Mesenchymal stem cell (in vitro differentiated cells and primary cell): ENCODE measurements at regions not wholly inside any gene's neighbourhood (a gene's known extent, or its start where the extent isn't known, plus 50 kb on each side); places are given as distances from the start of the nearest gene placed in this dataset.
A peak's percentile ranks its signal among the peaks of the same experiment; 100 is the strongest.

ENCODE experiments used
- DNase-seq: peaks from one replicate; pipeline ENCODE4 v3.0.0-alpha.2; 2013
- H2AFZ ChIP-seq: one replicate; pipeline ENCODE4 v1.6.1; 2013; ENCODE audit warnings: low read depth, mild to moderate bottlenecking, control low read depth, inconsistent platforms, low read length, moderate library complexity
- H2AK5ac ChIP-seq: 2 replicates; pipeline ENCODE4 v1.6.1; 2013; ENCODE audit warnings: low read length, moderate library complexity, mild to moderate bottlenecking, inconsistent platforms; ENCODE audit not compliant: severe bottlenecking
- H2BK120ac ChIP-seq: one replicate; pipeline ENCODE4 v1.6.1; 2013; ENCODE audit warnings: low read depth, mild to moderate bottlenecking, inconsistent platforms, low read length, moderate library complexity
- H2BK12ac ChIP-seq, 2 experiments: one replicate each; pipeline ENCODE4 v1.6.1; 2013; ENCODE audit warnings: inconsistent platforms in 2 of 2, low read length in 2 of 2, mild to moderate bottlenecking in 2 of 2, moderate library complexity in 2 of 2, control low read depth in 1 of 2
- H2BK15ac ChIP-seq: one replicate; pipeline ENCODE4 v1.6.1; 2013; ENCODE audit warnings: mild to moderate bottlenecking, low read depth, inconsistent platforms; ENCODE audit not compliant: poor library complexity, severe bottlenecking
- H2BK5ac ChIP-seq: 2 replicates; pipeline ENCODE4 v1.6.1; 2013; ENCODE audit warnings: low read depth, mild to moderate bottlenecking, low read length, control low read depth, inconsistent platforms; ENCODE audit not compliant: poor library complexity, severe bottlenecking
- H3K14ac ChIP-seq, 2 experiments: one replicate each; pipeline ENCODE4 v1.6.1; 2013; ENCODE audit warnings: inconsistent platforms in 2 of 2, low read length in 2 of 2, control low read depth in 1 of 2, mild to moderate bottlenecking in 1 of 2, moderate library complexity in 1 of 2
- H3K18ac ChIP-seq, 2 experiments: one replicate each; pipeline ENCODE4 v1.6.1; 2013; ENCODE audit warnings: inconsistent platforms in 2 of 2, low read length in 2 of 2, control low read depth in 1 of 2, low read depth in 1 of 2, mild to moderate bottlenecking in 1 of 2
- H3K23ac ChIP-seq, 2 experiments: one replicate each; pipeline ENCODE4 v1.6.1; 2013; ENCODE audit warnings: inconsistent platforms in 2 of 2, low read length in 2 of 2, mild to moderate bottlenecking in 2 of 2, moderate library complexity in 2 of 2, control low read depth in 1 of 2
- H3K27ac ChIP-seq: 2 replicates; pipeline ENCODE4 v1.5.1; 2013; ENCODE audit warnings: mild to moderate bottlenecking, moderate library complexity, low read length, control low read depth, inconsistent platforms; ENCODE audit not compliant: poor library complexity, severe bottlenecking
- H3K27me3 ChIP-seq, 2 experiments: 2 replicates each; pipeline versions ENCODE4 v1.6.1 to v1.7.0; 2013; ENCODE audit warnings: low read length in 2 of 2, mild to moderate bottlenecking in 2 of 2, moderate library complexity in 2 of 2, control low read depth in 1 of 2, inconsistent platforms in 1 of 2; ENCODE audit not compliant: control insufficient read depth in 1 of 2, insufficient read depth in 1 of 2
- H3K36me3 ChIP-seq, 2 experiments: 2 replicates each; pipeline versions ENCODE4 v1.6.1 to v1.7.0; 2013; ENCODE audit warnings: low read length in 2 of 2, control low read depth in 1 of 2, inconsistent platforms in 1 of 2, low read depth in 1 of 2, mild to moderate bottlenecking in 1 of 2; ENCODE audit not compliant: insufficient read depth in 2 of 2, control insufficient read depth in 1 of 2
- H3K4ac ChIP-seq, 2 experiments: one replicate each; pipeline ENCODE4 v1.6.1; 2013; ENCODE audit warnings: inconsistent platforms in 2 of 2, low read length in 2 of 2, mild to moderate bottlenecking in 2 of 2, moderate library complexity in 2 of 2, control low read depth in 1 of 2, low read depth in 1 of 2
- H3K4me1 ChIP-seq: 2 replicates; pipeline ENCODE4 v1.6.1; 2013; ENCODE audit warnings: low read depth, low read length, control low read depth; ENCODE audit not compliant: control insufficient read depth, insufficient read depth
- H3K4me2 ChIP-seq: 2 replicates; pipeline ENCODE4 v1.6.1; 2013; ENCODE audit warnings: low read length, mild to moderate bottlenecking, inconsistent platforms; ENCODE audit not compliant: poor library complexity, severe bottlenecking
- H3K4me3 ChIP-seq, 2 experiments: 2 replicates each; pipeline versions ENCODE4 v1.5.1 to v1.7.0; 2013; ENCODE audit warnings: low read length in 2 of 2, mild to moderate bottlenecking in 2 of 2, control low read depth in 1 of 2, low read depth in 1 of 2; ENCODE audit not compliant: insufficient read depth in 1 of 2
- H3K79me1 ChIP-seq: replicated peaks from 2 replicates; pipeline ENCODE4 v1.6.1; 2013; ENCODE audit warnings: mild to moderate bottlenecking, control low read depth, low read length, inconsistent platforms; ENCODE audit not compliant: poor library complexity, severe bottlenecking
- H3K9ac ChIP-seq: 2 replicates; pipeline ENCODE4 v1.7.0; 2013; ENCODE audit warnings: mild to moderate bottlenecking, low read length, moderate library complexity
- H3K9me3 ChIP-seq: 2 replicates; pipeline ENCODE4 v1.7.0; 2013; ENCODE audit warnings: mild to moderate bottlenecking, low read length; ENCODE audit not compliant: control insufficient read depth
- H4K8ac ChIP-seq: one replicate; pipeline ENCODE4 v1.6.1; 2013; ENCODE audit warnings: inconsistent platforms, mild to moderate bottlenecking, low read length, moderate library complexity
- H4K91ac ChIP-seq: one replicate; pipeline ENCODE4 v1.6.1; 2013; ENCODE audit warnings: mild to moderate bottlenecking, low read length, inconsistent platforms
- WGBS: methylation state at CpG from one replicate; pipeline ENCODE4 v1.1.7; 2013; ENCODE audit warnings: mixed read lengths; 5-methylcytosine and 5-hydroxymethylcytosine counted together

DNA sequence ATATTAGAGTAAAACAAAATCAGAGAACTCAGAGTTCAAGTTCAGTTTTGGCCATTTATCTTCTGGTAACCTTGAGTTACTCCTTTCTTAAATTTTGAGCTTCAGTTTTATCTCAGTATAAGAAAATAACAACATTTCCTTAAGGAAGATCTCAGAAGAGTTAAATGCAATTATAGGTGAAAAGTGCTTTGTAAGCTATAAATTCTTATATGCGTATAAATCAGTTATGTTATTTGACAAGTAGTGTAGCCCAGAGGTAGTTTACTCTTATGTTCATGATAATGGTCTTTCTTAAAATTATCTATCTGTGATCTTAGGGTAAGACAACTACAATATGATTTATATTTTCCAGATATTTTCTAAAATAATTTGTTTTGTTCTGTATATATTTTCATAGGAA is 89.8 kb downstream of the LHX9 start:
- Histone ChIP-seq H4K91ac (no peak overlapping the region), H2BK12ac (no peak overlapping the region), H2AK5ac (no peak overlapping the region), H2BK15ac (no peak overlapping the region), H3K27ac (no peak overlapping the region), H3K36me3 (no peaks in the 10 kb centered on the region), H3K4me2 (no peak overlapping the region), H2BK120ac (no peak overlapping the region), H2AFZ (no peak overlapping the region), H3K4me1 (no peaks in the 10 kb centered on the region), H3K4ac (no peak overlapping the region), H3K27me3 (no peaks in the 10 kb centered on the region), H3K79me1 (no peaks in the 10 kb centered on the region), H3K9me3 (peaks cover 8% of the 10 kb centered on the region), H4K8ac (no peak overlapping the region), H3K9ac (no peak overlapping the region), H3K4me3 (no peak overlapping the region), H2BK5ac (no peak overlapping the region), H3K14ac (no peak overlapping the region), H3K23ac (no peak overlapping the region), H3K18ac (no peak overlapping the region)
- WGBS = no CpG with 5 or more reads among the region's 1 CpG
- DNase-seq = no peak

DNA sequence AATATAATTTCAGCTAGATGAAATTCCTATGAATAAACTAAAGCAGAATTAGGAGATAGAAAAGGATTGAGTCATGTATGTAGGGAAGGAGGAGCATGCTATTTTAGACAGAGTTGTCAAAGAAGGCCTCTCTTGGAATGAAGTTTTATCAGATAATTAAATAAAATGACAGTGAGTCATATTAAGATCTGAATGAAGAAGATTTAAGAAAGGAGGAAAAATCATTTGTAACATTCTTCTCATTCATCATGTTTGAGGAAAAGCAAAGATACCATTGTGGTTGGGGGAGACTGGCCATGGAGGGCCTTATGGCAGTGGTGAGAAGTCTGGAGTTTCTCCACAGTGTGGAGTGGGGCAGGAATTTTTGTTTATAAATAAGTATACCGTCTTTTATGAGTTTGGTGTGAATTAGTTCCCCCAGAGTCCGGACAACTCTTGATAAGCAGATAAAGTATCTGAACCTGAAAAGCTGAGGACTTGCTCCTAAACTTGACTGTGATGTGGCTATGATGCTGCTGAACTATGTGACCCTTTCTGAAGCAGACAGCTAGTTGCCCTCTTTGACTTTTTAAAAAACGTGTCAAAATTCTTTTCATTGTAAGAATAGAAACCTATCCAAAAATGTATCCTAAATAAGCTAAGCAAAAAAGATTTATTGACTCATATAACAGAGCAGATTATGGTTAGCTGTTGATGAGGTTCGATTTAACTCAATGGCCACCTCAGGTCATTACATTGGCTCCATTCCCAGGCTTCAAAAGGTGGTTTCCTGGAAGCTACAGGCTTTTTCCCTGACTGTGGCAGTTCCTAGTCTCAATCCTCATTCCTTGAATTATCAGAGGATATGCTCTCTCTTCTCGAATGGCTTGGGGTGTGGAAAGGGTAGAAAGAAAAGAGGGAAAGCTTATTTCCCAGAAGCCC is 90.8 kb downstream of the LHX9 start:
- Histone ChIP-seq H3K27ac (no peak overlapping the region), H3K9ac (no peak overlapping the region), H2BK5ac (no peak overlapping the region), H3K79me1 (no peaks in the 10 kb centered on the region), H3K23ac (no peak overlapping the region), H2BK120ac (no peak overlapping the region), H2BK15ac (no peak overlapping the region), H3K27me3 (no peaks in the 10 kb centered on the region), H3K4ac (no peak overlapping the region), H4K91ac (no peak overlapping the region), H2AFZ (no peak overlapping the region), H2AK5ac (no peak overlapping the region), H3K18ac (no peak overlapping the region), H3K4me1 (no peaks in the 10 kb centered on the region), H2BK12ac (no peak overlapping the region), H3K4me3 (no peak overlapping the region), H3K4me2 (no peak overlapping the region), H3K36me3 (no peaks in the 10 kb centered on the region), H3K14ac (no peak overlapping the region), H3K9me3 (peaks cover 8% of the 10 kb centered on the region), H4K8ac (no peak overlapping the region)
- peak; percentile 9 for DNase-seq
- 58% methylated on average over 3 of the region's 5 CpGs for WGBS

DNA sequence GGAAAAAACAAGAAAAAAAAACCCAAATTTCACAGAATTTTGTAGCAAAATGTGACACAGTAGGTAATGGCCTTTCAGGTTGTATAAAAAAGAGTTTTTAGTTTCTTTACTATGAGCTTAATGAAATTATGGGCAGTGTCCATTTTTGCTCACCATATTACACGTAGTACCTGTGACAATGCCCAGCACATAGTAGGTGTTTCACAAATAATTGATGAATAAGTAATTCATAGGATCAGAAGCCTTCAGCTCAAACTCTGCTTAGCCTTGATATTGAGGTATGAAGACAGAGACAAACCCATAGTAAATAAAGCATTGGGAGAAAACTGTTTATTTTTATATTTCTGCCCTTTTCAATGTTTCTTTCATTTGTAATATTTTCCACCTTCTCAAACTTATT is 97.2 kb downstream of the LHX9 start:
- no peak for DNase-seq
- H2BK12ac ChIP-seq = no peak overlapping the region
- no peak overlapping the region for H3K27ac ChIP-seq
- H3K14ac ChIP-seq = no peak overlapping the region
- no peak overlapping the region for H2AK5ac ChIP-seq
- no peak overlapping the region for H3K23ac ChIP-seq
- H3K4me3 ChIP-seq = no peak overlapping the region
- H4K8ac ChIP-seq = no peak overlapping the region
- no peaks in the 10 kb centered on the region for H3K36me3 ChIP-seq
- no peak overlapping the region for H2AFZ ChIP-seq
- no peak overlapping the region for H3K4me2 ChIP-seq
- H3K79me1 ChIP-seq = no peaks in the 10 kb centered on the region
- no peak overlapping the region for H3K9ac ChIP-seq
- H2BK120ac ChIP-seq = no peak overlapping the region
- H2BK15ac ChIP-seq = no peak overlapping the region
- H4K91ac ChIP-seq = no peak overlapping the region
- no peak overlapping the region for H3K18ac ChIP-seq
- no CpG with 5 or more reads among the region's 1 CpG for WGBS
- H3K27me3 ChIP-seq = no peaks in the 10 kb centered on the region
- no peak overlapping the region for H2BK5ac ChIP-seq
- no peaks in the 10 kb centered on the region for H3K4me1 ChIP-seq
- no peak overlapping the region for H3K4ac ChIP-seq
- H3K9me3 ChIP-seq = peaks cover 8% of the 10 kb centered on the region

DNA sequence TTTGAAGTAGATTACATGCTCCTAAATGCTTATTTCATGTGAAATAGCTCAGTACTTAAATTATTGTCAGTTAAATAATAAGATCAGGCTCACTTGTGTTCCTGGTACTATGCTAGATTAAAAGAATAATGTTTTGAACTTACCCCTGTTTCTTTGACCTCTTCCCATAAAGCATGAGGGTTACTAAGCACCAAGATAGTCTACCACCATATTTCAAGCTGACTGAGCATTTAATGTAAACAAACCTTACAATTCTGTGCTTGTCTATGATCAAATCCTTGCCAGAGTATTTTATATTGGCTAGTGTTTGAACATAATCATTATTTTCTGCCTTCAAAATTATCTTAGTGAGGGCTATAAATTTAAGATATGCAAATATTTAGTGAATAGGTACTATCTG is 98.1 kb downstream of the LHX9 start:
- Histone ChIP-seq H3K9me3 (peaks cover 3% of the 10 kb centered on the region), H2BK5ac (no peak overlapping the region), H3K4me3 (no peak overlapping the region), H3K27ac (no peak overlapping the region), H2BK12ac (no peak overlapping the region), H3K36me3 (no peaks in the 10 kb centered on the region), H3K4me2 (no peak overlapping the region), H3K79me1 (no peaks in the 10 kb centered on the region), H3K27me3 (no peaks in the 10 kb centered on the region), H3K4ac (no peak overlapping the region), H2BK120ac (no peak overlapping the region), H3K9ac (no peak overlapping the region), H2AFZ (no peak overlapping the region), H3K14ac (no peak overlapping the region), H2BK15ac (no peak overlapping the region), H3K4me1 (no peaks in the 10 kb centered on the region), H4K8ac (no peak overlapping the region), H4K91ac (no peak overlapping the region), H2AK5ac (no peak overlapping the region), H3K23ac (no peak overlapping the region), H3K18ac (no peak overlapping the region)
- peak; percentile 7 for DNase-seq
